Ascending aorta (tissue), 2 donors: ENCODE measurements at regions not wholly inside any gene's neighbourhood (a gene's known extent, or its start where the extent isn't known, plus 50 kb on each side); places are given as distances from the start of the nearest gene placed in this dataset.

Experiments used
- DNase-seq, 2 donors: peaks; one replicate each; pipeline ENCODE4 v3.0.0-alpha.2; 2019; ENCODE audit warnings: low spot score in 2 of 2
- H3K27ac ChIP-seq, 2 donors: fragments of 200-600 bp; sonication (generic); one replicate each; pipeline ENCODE4 v1.5.1; 2016 to 2017; ENCODE audit warnings: mild to moderate bottlenecking in 1 of 2
- H3K27me3 ChIP-seq: fragments of 200-600 bp; sonication (generic); one replicate; pipeline ENCODE4 v1.5.1; 2017
- H3K36me3 ChIP-seq, 2 donors: fragments of 200-600 bp; sonication (generic); one replicate each; pipeline ENCODE4 v1.5.1; 2016
- H3K4me1 ChIP-seq, 2 donors: fragments of 200-600 bp; sonication (generic); one replicate each; pipeline ENCODE4 v1.5.1; 2016 to 2017; ENCODE audit warnings: mild to moderate bottlenecking in 1 of 2
- H3K4me3 ChIP-seq, 2 donors: fragments of 200-600 bp; sonication (generic); one replicate each; pipeline ENCODE4 v1.5.1; 2016 to 2017; ENCODE audit warnings: mild to moderate bottlenecking in 1 of 2
- H3K9me3 ChIP-seq, 2 donors: fragments of 200-600 bp; sonication (generic); one replicate each; pipeline ENCODE4 v1.5.1; 2016
- intact Hi-C: fragments of 100-400 bp; cut with DNase I; formaldehyde crosslinking; loops from one replicate; pipeline ENCODE4 v1.15.1; 2023
- TF ChIP-seq, protein P1 (sequence below), 3 experiments: fragments of 200-600 bp in 2 of 3; fragments of 450-650 bp in 1 of 3; sonication (generic) in 2 of 3; IDR thresholded peaks; one replicate each; pipeline ENCODE4 v1.5.1; 2016 to 2019; ENCODE audit warnings: antibody characterized with exemption in 3 of 3, mild to moderate bottlenecking in 1 of 3, moderate library complexity in 1 of 3

DNA sequence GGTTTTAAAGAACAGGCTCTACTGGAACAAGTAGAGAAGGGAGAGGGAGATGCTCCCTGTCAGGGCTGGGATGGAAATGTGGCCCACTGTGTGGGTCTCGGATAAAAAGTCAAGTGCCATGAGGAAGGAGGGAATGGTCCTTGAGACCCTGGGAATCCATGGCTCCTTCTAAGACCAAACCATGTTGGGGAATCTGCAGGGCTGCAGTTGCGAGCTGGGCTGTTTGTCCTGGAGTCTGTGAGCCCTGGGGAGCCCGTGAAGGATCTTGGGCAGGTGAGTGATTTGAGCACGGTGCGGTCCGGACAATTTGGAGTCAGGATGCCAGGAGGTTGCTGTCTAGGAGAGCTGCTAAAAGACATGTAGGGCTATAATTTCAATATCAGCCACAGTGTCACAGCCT is 359.4 kb downstream of the FGF9 start:
- Histone ChIP-seq H3K4me1 (peaks cover 0 to 2% of the 10 kb centered on the region in 2 donors), H3K4me3 (no peak overlapping the region), H3K9me3 (no peaks in the 10 kb centered on the region), H3K27ac (no peak overlapping the region), H3K36me3 (no peaks in the 10 kb centered on the region), H3K27me3 (no peaks in the 10 kb centered on the region)
- TF ChIP-seq, protein P1, sequence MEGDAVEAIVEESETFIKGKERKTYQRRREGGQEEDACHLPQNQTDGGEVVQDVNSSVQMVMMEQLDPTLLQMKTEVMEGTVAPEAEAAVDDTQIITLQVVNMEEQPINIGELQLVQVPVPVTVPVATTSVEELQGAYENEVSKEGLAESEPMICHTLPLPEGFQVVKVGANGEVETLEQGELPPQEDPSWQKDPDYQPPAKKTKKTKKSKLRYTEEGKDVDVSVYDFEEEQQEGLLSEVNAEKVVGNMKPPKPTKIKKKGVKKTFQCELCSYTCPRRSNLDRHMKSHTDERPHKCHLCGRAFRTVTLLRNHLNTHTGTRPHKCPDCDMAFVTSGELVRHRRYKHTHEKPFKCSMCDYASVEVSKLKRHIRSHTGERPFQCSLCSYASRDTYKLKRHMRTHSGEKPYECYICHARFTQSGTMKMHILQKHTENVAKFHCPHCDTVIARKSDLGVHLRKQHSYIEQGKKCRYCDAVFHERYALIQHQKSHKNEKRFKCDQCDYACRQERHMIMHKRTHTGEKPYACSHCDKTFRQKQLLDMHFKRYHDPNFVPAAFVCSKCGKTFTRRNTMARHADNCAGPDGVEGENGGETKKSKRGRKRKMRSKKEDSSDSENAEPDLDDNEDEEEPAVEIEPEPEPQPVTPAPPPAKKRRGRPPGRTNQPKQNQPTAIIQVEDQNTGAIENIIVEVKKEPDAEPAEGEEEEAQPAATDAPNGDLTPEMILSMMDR (IDR thresholded peaks at IDR 0.05), result no peak
- intact Hi-C loops, result no loop called here
- no peak for DNase-seq

DNA sequence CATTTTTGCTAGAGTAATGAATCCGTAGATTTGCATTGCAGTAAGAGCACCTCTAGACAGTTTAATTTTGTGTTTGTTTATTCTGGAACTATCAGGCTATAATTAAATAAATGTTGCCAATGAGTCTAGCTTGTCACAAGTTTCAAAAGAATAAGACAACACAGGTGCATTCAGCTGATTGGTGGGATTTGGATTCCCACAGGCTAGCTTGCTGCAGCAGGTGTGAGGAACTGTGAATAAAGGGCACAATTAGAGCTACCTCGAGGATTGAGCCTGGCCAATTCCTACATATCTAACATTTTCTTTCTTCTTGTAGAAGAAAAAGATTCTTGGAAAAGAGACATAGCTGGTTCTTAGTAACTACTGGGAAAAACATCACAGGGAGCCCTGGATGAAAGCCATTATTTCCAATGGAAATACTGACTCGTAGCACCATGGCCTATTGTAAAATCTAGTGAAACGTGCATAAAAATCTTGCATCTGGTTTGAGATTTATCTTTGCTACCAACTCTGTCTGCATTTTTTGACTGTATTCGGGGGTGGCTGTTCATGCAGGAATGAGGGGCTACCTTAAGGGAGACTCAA is 360.9 kb downstream of the FGF9 start:
- H3K9me3 ChIP-seq, result no peaks in the 10 kb centered on the region
- intact Hi-C loops, result loop anchor here (2.0 kb wide), 1 partner anchor 59 kb away; no protein-coding TSS in a partner anchor
- TF ChIP-seq, protein P1 (IDR thresholded peaks at IDR 0.05), result no peak
- H3K36me3 ChIP-seq, result no peaks in the 10 kb centered on the region
- no peak for DNase-seq
- H3K27me3 ChIP-seq, result no peaks in the 10 kb centered on the region
- peaks cover 0 to 2% of the 10 kb centered on the region in 2 donors for H3K4me1 ChIP-seq
- no peak overlapping the region for H3K4me3 ChIP-seq
- H3K27ac ChIP-seq, result peak overlapping the region in 1 of 2 donors; percentile 14

DNA sequence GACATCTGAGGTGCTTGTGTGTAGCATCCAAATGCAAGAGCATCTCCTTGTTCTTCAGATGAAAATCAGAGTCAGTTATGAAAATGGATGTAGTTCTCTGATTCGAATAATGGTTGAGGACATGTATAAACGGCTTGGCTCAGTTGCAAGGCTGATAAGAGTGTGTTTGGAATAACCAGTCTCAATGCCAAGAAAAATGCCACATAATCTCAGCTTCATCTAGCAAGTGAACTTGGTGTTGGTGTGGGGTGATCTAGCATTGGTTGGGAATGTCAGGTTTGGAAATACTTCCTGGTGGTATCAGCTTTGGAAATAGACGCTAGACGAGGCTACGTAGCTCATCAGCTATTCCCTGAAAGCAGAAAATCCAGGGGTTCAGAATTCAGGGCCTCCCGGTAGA is 362.0 kb downstream of the FGF9 start:
- Histone ChIP-seq H3K4me3 (no peak overlapping the region), H3K9me3 (no peaks in the 10 kb centered on the region), H3K4me1 (peaks cover 0 to 2% of the 10 kb centered on the region in 2 donors), H3K36me3 (no peaks in the 10 kb centered on the region), H3K27me3 (no peaks in the 10 kb centered on the region), H3K27ac (no peak overlapping the region)
- DNase-seq, result no peak
- intact Hi-C loops, result loop anchor here (2.0 kb wide), 1 partner anchor 58 kb away; no protein-coding TSS in a partner anchor
- TF ChIP-seq, protein P1 (IDR thresholded peaks at IDR 0.05), result no peak

DNA sequence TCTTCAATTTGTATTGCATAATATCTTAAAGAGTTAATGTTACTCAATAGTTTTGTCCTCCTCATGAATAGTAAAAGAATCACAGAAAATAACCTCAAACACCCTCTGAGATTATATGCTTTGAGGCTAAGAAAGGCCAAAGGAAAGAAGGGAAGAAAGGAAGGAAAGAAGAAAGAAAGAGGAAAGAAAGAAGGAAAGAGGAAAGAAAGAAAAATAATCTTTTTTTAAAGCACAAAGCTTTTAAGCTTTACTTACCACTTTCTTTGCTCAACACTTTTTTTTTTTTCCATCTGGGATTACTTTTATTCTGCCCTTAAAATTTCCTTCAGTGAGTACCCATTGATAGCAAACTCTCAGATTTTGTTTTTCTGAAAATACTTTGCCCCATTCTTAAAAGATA is 369.1 kb downstream of the FGF9 start:
- intact Hi-C loops, result no loop called here
- Histone ChIP-seq H3K27me3 (no peaks in the 10 kb centered on the region), H3K4me1 (no peaks in the 10 kb centered on the region), H3K9me3 (peaks cover 0 to 9% of the 10 kb centered on the region in 2 donors), H3K36me3 (no peaks in the 10 kb centered on the region), H3K4me3 (no peak overlapping the region), H3K27ac (no peak overlapping the region)
- TF ChIP-seq, protein P1 (IDR thresholded peaks at IDR 0.05), result no peak
- no peak for DNase-seq

DNA sequence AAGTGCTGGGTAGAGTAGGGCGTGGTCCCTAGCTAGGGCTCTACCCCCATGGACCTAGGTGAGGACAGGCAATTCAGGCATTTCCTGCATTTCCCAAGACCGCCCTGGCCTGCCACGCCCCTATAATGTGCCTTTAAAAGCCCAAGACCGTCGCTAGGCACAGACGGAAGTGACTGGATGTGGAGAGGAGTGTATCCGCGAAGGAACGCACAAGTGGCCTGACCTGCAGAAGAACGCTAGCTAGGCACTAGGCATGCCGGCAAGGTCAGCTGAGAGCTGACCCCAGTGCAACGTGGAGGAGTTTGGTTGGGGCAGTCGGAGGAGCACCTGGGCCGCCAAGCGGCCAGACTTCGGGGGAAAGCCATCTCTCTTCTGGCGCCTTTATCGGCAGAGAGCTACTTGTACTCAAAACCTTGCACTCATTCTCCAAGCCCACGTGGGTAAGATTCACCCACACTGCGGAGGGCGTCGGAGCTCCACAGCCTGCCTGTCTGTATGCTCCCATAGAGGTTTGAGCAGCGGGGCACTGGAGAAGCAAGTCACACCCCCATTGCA is 370.0 kb downstream of the FGF9 start:
- Histone ChIP-seq H3K4me3 (no peak overlapping the region), H3K36me3 (no peaks in the 10 kb centered on the region), H3K9me3 (peaks cover 0 to 9% of the 10 kb centered on the region in 2 donors), H3K27ac (no peak overlapping the region), H3K4me1 (no peaks in the 10 kb centered on the region), H3K27me3 (no peaks in the 10 kb centered on the region)
- intact Hi-C loops, result no loop called here
- no peak for DNase-seq
- TF ChIP-seq, protein P1 (IDR thresholded peaks at IDR 0.05), result no peak
